ENCODE measurements at regions not wholly inside any gene's neighbourhood (a gene's known extent, or its start where the extent isn't known, plus 50 kb on each side); places are given as distances from the start of the nearest gene placed in this dataset.

- no peak for DNase-seq (ENCODE audit: low read depth in 2 of 2)
Observed at GRCh38 chr14:71595441-71595840, 336.8 kb upstream of the RGS6 start.

DNA sequence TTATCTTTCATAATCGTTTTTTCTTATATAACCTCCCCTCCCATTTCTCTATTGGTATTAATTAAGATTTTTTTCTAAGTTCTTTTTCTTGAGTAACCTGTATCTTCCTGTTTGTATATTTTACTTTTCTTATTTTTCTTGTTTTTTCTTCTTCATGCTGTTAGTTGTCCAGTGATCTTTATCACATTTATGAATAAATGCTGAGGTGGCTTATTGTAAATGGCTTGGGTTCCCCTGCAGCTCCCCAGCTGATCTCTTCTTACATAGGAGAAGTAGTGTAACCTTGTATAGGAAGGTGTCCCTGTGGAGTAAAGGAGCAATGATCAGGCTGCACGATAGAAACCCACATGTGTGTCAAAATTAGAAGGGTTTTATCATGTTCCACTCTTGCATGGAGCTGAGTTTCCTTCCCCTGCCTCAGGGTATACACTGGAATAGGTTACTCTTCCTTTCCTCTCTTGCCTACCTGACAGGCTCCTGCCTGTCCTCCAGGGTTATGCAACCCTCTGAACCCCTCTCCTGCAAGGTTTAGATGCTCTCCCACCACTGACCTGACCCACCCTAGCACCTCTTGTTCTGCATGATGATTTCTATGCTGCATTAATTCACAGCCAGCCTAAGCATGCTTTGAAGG lies 334.8 kb upstream of the RGS6 start:
- no peak for DNase-seq (ENCODE audit: low read depth in 2 of 2)

- DNase-seq (ENCODE audit: low read depth in 2 of 2) = no peak
Observed at GRCh38 chr14:71597955-71598660, 334.1 kb upstream of the RGS6 start.

DNA sequence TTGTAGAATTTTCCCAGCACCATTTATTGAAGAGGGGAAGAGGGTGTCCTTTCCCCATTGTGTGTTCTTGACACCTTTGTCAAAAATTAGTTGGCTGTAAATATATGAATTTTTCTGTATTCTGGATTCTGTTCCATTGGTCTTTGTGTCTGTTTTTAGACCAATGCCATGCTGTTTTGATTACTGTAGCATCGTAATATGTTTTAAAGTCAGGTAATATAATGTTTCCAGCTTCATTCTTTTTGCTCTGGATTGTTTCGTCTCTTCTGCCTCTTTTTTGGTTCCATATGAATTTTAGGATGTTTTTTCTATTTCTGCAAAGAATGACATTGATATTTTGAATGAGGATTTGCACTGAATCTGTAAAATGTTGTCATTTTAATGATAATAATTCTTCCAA lies 331.9 kb upstream of the RGS6 start:
- no peak for DNase-seq (ENCODE audit: low read depth in 2 of 2)

- DNase-seq (ENCODE audit: low read depth in 2 of 2) = no peak
Observed at GRCh38 chr14:71602524-71602923, 329.7 kb upstream of the RGS6 start.

DNA sequence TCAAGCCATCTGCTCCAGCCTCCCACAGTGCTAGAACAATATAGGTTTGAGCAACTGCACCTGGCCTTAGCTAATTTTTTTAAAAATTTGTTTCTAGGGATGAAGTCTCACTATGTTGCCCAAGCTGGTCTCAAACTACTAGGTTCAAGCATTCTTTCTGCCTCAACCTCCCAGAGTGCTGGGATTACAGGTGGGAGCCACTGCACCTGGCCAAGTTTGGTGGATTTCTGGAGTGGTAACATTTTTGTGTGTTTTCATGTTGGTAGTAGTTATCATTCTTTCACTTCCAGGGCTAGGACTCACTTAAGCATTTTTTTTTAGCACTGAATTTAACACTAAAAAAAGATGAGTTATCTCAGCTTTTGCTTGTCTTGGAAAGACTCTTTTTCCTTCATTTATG lies 328.0 kb upstream of the RGS6 start:
- no peak for DNase-seq (ENCODE audit: low read depth in 2 of 2)

- no peak for DNase-seq (ENCODE audit: low read depth in 2 of 2)
Observed at GRCh38 chr14:71606064-71606463, 326.2 kb upstream of the RGS6 start.

DNA sequence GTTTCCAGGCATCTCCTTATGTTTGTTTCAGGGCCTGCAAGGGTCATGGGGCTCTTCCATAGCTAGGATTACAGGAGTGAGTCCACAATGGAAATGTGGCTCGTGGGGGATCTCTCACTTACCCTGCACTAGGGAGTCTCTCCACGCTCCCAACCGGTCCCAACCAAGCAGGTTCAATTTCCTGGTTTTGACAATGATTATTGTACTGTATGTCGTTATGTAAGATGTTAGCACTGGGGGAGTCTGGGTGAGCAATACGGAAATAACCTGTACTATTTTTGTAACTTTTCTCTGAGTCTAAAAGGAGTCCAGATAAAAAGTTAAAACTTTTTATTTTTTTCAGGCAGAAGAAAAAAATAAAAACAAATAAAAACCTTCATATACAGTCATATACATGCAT lies 325.7 kb upstream of the RGS6 start:
- no peak for DNase-seq (ENCODE audit: low read depth in 2 of 2)

GRCh38 chr14:71607056-71607455 lies 325.2 kb upstream of the RGS6 start:
- no peak for DNase-seq (ENCODE audit: low read depth in 2 of 2)

DNA sequence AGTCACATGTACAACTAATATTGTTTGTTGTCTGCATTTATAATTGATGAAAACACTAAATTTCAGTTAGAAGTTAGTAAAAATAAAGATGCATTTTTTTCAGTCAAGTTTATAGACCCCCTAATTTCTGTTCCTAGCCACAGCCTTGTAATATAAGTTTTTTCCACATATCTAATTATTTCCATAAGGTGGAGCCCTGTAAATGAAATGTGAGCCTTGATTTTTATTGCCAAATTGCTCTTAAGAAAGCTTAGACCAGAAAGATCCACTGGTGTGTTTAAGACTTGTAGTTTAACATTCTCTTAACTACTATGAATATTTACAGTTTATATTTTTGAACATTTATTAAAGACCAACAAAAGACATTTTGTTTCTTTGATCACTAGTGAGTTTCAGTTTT lies 322.1 kb upstream of the RGS6 start:
- DNase-seq (ENCODE audit: low read depth in 2 of 2) = no peak

DNA sequence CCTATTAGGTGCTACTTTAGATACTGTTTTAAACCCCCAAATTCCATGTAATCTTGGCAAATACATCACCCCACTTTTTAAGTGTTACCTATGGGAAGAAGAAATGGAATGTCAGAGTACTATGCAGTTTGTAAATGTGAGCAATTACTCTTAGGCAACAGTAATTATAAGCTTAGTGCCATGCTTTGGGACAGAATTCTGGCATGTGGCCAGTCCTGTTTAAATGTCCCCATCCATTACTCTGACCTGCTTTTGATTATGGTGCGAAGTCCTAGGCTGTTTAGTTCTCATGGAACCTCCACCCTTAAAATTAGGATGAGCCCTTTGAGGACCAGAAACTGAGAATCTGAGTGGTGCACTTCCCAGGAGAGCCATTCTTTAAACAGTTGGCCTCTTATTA lies 321.4 kb upstream of the RGS6 start:
- DNase-seq (ENCODE audit: low read depth in 2 of 2) = no peak

DNA sequence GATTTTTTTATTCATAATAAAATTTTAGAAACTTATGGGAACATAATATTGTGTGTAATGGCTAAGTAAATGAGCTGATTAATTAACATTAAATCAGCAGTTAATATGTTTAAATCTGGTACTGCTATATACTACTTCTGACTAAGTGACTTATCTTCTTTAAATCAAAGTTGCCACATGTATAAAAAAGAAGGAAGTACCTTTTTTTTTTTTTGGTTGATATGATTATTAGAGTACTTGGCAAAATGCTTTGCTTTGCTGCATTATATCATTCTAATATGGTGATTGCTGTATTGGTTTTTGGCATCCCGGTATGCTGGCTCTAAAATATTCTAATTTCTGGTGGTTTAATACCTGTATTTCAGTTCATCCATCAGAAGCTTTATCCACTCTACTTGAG lies 319.1 kb upstream of the RGS6 start:
- DNase-seq (ENCODE audit: low read depth in 2 of 2) = no peak

DNA sequence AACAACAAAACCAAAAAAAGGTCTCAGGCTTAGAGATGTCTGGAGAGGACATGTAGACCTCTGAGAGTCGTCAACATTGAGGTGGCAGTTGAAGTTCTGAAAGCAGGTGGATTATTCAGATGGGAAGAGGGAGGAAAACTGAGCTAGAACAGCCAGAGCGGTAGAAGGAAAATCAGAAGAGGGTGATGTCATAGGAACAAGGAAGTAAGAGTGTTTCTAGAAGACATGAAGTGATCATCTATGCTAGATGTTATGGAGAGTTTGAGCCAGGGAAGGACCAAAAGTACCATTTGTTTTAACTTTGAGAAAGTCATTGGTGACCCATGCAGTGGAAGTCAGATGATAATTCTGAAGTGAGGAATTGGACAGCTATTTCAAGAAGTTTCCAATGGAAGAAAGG lies 316.2 kb upstream of the RGS6 start:
- DNase-seq (ENCODE audit: low read depth in 2 of 2) = no peak

DNA sequence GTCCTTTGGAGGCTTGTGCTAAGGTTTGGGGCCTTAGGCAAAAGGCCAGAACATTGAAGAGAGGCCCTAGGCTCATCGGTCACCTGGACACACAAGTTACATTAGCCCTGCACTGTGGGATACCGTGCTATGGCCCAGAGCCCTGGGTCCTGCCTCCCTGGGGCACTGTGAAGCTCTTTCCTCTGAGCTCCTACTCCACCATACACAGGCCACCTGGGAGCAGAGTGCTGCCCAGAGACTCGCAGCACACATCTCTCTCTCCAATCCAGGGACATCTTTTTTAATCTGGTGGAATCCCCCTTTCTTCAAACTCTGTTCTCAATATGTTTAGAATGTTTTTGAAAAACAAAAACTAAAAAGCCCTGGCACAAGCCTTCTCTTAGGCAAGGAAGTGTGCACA lies 314.2 kb upstream of the RGS6 start:
- no peak for DNase-seq (ENCODE audit: low read depth in 2 of 2)

DNA sequence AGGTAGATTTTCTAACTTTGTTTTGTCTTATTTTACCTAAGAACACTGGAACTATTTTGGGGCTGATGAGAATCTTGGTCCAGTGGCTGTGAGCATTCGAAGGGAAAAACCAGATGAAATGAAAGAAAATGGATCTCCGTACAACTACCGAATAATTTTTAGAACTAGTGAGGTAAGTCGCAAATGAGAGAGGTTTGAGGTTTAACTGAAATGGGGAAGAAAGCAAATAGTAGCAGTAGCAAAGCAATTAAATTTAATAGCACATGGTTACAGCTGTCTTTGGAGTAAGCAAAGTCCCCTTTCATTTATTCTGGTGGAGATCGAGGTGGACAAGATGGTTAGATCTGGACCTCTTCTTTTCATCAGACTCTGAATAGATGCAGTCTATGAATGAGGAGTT lies 313.5 kb upstream of the RGS6 start:
- DNase-seq (ENCODE audit: low read depth in 2 of 2) = no peak

- DNase-seq (ENCODE audit: low read depth in 2 of 2) = no peak
Observed at GRCh38 chr14:71619472-71619871, 312.8 kb upstream of the RGS6 start.

DNA sequence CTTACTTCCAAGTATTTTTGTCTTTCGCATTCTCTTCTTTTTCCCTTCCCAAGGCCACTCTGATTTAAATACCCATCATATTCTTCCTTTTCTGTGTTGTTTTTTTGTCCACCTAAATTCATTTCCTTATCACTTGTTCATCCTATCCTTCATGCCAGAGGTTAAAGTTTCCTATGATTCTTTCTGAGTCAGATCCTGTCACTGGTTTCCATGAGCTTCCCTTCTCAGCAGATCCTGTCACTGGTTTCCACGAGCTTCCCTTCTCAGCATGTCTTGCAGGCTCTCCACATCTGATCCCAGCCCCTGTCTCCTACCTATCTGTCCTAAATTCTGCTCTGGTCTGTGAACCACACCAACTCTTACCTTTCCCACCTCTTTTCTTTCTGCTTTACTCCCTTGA lies 311.8 kb upstream of the RGS6 start:
- peak; percentile 68 to 79 for DNase-seq (ENCODE audit: low read depth in 2 of 2)

GRCh38 chr14:71621276-71621675 lies 311.0 kb upstream of the RGS6 start:
- no peak for DNase-seq (ENCODE audit: low read depth in 2 of 2)

DNA sequence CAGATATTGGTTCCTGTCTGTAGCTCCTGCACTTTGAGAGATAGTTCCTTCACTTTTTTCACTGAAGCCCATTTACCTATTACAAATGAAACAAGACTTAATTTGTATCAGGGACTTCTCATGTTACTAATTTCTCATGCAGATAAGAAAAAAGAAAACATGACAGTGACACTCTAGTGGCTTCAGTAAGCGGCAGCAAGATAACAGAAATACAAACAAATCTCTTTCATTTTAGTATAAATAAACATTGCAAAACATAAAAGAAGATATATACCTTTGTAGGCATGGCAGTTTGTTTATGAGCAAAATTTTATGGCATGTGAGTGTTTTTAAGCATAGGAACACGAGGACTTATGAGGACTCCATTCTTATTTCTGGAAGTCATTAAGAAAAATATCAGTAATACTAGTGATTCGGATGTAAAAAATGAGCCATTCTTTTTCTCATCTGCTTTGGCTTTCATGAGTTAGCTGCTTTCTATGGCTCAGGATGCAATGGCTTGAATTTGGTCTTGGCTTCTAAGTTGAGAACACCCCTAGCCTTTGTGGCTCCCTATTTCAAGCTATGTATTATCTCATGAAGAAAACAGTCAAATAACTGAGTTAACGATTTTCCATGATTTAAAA lies 310.1 kb upstream of the RGS6 start:
- DNase-seq (ENCODE audit: low read depth in 2 of 2) = no peak

DNA sequence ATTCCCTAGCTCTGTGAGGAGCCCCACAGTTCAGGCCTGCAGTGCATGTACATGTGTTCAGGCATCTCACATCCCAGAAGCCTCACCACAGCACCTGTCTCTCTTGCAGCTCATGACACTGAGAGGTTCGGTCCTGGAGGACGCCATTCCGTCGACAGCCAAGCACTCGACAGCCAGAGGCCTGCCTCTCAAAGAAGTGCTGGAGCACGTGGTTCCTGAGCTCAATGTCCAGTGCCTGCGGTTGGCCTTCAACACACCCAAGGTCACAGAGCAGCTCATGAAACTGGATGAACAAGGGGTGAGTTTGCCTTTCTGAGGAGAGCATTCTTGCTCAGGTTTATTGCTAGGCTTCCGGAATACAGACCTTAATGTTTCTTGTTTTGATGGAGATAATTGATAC lies 308.3 kb upstream of the RGS6 start:
- no peak for DNase-seq (ENCODE audit: low read depth in 2 of 2)

DNA sequence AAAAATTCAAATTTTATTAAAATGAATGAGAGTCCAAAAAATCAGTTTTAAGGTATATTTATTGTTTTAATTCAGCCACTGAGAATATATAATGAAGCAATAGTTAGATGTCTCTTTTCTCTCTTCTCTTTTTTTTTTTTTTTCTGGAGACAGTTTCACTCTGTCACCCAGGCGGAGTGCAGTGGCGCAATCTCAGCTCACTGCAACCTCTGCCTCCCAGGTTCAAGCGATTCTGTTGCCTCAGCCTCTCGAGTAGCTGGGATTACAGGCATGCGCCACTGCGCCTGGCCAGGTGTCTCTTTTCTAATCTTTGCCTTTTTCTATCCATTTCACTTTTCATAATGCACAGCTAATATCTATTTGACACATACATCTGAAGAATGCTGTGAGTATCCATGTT lies 307.1 kb upstream of the RGS6 start:
- no peak for DNase-seq (ENCODE audit: low read depth in 2 of 2)

- no peak for DNase-seq (ENCODE audit: low read depth in 2 of 2)
Observed at GRCh38 chr14:71625891-71626701, 306.1 kb upstream of the RGS6 start.
